Endothelial cell of umbilical vein (primary cell): ENCODE measurements at regions not wholly inside any gene's neighbourhood (a gene's known extent, or its start where the extent isn't known, plus 50 kb on each side); places are given as distances from the start of the nearest gene placed in this dataset.

Experiments
- EZH2 ChIP-seq: IDR thresholded peaks from 2 replicates; pipeline ENCODE4 v1.6.1; 2012; ENCODE audit warnings: borderline replicate concordance, low read depth, mild to moderate bottlenecking, moderate library complexity, low read length, inconsistent platforms; ENCODE audit not compliant: severe bottlenecking
- JUN ChIP-seq: IDR thresholded peaks from 2 replicates; pipeline ENCODE4 v1.6.1; 2011; ENCODE audit warnings: borderline replicate concordance, low read depth; ENCODE audit not compliant: insufficient read length, insufficient read depth
- POLR2A ChIP-seq: IDR thresholded peaks from 2 replicates; pipeline ENCODE4 v1.6.1; 2012; ENCODE audit warnings: low read depth, mild to moderate bottlenecking, control low read depth, low read length
- POLR2AphosphoS5 ChIP-seq: IDR thresholded peaks from 2 replicates; pipeline ENCODE4 v1.6.1; 2012; ENCODE audit warnings: low read depth, mild to moderate bottlenecking, control low read depth, low read length, moderate library complexity; ENCODE audit not compliant: insufficient read depth
- TF ChIP-seq, protein P1 (sequence below), 2 donors: IDR thresholded peaks; 1 replicate in 1 of 2; 2 replicates in 1 of 2; pipeline ENCODE4 v1.5.1; 2011; ENCODE audit warnings: low read length in 2 of 2, mild to moderate bottlenecking in 2 of 2, moderate library complexity in 2 of 2, control low read depth in 1 of 2, inconsistent platforms in 1 of 2, low read depth in 1 of 2; ENCODE audit not compliant: insufficient read depth in 1 of 2; ENCODE audit errors: extremely low read depth in 1 of 2
- TF ChIP-seq, protein P2 (sequence below): IDR thresholded peaks from 2 replicates; pipeline ENCODE4 v1.6.1; 2011; ENCODE audit not compliant: insufficient read depth, insufficient read length

- no peak for TF ChIP-seq EZH2
- TF ChIP-seq, protein P1, sequence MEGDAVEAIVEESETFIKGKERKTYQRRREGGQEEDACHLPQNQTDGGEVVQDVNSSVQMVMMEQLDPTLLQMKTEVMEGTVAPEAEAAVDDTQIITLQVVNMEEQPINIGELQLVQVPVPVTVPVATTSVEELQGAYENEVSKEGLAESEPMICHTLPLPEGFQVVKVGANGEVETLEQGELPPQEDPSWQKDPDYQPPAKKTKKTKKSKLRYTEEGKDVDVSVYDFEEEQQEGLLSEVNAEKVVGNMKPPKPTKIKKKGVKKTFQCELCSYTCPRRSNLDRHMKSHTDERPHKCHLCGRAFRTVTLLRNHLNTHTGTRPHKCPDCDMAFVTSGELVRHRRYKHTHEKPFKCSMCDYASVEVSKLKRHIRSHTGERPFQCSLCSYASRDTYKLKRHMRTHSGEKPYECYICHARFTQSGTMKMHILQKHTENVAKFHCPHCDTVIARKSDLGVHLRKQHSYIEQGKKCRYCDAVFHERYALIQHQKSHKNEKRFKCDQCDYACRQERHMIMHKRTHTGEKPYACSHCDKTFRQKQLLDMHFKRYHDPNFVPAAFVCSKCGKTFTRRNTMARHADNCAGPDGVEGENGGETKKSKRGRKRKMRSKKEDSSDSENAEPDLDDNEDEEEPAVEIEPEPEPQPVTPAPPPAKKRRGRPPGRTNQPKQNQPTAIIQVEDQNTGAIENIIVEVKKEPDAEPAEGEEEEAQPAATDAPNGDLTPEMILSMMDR (IDR thresholded peaks at IDR 0.05; ENCODE audit: extremely low read depth in 1 of 2, insufficient read depth in 1 of 2, low read depth in 1 of 2, low read length in 2 of 2) = no peak
- no peak for TF ChIP-seq POLR2AphosphoS5
- TF ChIP-seq, protein P2, sequence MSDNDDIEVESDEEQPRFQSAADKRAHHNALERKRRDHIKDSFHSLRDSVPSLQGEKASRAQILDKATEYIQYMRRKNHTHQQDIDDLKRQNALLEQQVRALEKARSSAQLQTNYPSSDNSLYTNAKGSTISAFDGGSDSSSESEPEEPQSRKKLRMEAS = no peak
- no peak for TF ChIP-seq POLR2A
- no peak for TF ChIP-seq JUN
These were observed 214.2 kb downstream of the IL20RB start for GRCh38 chr3:137171834-137172603.
